ENCODE measurements at regions not wholly inside any gene's neighbourhood (a gene's known extent, or its start where the extent isn't known, plus 50 kb on each side); places are given as distances from the start of the nearest gene placed in this dataset.

DNA sequence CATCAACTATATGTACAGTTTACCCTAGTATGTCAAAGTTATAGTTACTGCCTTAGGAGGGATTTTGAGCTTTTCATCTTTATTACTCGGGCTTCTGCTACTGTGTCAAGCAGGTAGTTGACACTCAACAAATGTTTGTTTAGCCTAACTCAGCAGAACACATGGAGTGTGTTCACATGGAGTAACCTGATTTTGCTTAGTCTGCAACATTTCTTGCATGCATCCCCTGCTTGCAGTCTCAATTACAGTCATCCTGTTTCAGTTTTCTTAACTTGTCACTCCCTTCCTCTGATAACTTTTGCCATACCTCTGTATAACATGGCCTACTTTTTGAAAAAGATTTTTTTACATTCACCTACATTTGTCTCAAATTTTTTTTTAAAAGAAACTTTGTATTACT, 135.5 kb downstream of the NMUR2 start:
- DNase-seq, result no peak

DNA sequence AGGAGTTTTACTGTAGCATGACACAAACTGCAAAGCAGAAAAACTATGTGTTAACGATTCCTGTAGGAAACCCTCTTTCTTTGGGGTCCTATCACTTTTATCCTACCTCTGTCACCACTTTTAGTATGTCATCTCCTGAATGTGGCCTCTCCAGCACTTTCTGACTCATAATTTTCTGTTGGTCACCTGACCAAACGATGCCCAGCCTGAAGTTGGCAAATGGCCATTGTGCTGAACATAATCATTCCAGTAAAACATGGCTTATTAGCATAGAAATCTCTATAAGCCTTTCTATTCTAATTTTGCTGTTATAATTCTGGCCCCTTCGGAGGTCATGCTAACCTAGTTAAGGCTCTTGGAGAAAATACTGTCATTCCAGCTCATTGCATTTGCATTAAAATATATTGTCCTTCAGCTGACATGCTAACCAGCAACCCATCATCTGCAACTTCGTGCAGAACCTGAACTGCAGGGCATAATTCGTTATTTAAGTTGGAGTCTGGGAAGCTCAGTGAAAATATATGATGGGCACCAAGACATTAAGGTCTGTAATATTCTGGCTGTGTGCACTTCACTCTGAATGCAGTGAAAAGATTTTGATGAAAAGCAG, 140.3 kb downstream of the NMUR2 start:
- DNase-seq, result no peak

DNA sequence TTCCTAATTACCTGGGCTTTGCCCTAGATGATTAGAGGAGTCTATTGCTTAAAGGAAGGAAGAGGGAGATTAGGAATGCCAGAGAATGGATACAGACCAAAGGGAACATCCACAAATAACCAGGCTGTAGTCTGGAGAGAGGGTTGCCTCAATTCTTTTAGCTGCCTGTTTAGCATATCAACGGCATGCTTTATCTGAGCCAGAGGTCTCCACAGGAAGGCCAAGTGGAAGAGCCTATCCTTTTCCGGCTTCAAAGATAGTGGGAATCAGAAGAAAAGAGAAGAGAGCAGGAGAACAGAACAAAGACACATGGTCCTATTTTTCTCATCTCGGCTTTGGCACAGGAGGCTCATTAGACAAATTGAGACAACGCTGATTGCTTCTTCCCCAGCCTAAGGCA, 142.4 kb downstream of the NMUR2 start:
- no peak for DNase-seq

DNA sequence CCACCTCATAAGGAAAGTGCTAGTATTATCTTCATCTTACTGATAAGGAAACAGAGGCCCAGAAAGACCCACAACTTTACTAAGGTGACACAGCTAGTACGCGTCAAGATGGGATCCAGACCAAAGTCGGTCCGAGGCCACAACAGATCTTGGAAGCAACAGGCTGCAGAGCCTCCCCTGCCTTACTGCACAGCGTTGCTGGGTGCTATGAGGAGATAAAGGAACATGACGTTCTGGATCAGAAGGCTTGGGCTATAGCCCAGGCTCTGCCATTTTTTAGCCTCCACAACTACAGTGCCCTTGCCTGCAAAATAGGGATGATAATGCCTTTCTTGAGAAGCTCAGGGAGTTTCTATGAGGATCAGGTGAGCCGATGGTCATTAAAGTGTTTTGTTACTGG, 144.1 kb downstream of the NMUR2 start:
- DNase-seq, result no peak

DNA sequence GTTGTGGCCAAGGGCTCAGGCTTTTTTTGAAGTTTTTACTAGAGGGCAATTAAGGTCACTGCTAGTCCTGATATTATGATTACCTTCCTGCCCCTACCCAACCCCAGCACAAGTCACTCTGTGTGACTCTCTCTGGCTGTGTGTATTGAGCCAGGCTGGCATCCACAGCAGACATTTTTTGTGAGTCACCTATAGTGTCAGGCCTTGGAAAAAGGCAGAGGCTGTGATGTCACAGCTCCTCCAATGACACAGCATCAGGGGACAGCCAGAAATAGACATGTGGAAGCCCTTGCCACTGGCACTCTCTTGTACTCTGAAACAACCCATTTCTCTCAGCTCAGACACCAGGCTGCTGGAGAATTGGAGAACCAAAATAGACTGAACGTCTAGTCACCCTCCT, 145.4 kb downstream of the NMUR2 start:
- no peak for DNase-seq

DNA sequence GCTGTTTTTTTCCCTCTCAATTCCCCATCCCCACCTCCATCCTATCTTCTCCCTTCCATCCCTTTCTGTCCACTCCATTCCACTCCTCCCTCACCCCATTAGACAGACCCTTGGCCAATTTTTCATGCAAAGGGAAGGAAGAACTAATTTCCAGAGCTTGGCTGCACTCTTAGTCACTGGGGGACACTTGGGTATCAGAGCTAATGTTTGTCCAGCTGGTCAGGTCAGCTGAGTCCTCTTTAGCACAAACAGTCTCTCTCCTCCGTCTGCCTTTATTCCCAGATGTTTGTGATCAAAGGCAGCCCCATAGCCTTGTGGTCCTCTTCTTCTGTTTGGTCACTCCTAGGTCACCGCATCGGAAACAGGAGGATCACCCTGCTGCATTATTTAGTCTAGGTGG, 148.5 kb downstream of the NMUR2 start:
- no peak for DNase-seq

DNA sequence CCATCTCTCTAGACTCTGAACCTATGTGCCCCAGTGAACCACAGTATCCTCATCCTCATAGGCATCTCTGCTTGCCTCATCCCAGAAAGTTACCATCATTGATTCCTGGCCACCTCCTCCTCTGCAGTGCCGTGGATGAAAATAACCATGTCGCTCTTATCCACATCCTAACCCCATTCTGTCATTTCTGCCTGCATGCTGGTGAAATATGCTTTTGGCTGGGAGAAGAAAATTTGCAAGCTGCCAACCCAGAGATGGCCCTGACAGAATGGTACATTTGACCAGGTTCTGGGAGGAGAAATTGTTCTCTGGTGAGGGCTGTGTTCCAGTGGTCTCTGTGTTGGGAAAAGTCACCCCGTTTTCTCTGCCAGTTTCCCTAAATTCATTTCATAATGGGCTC, 149.7 kb downstream of the NMUR2 start:
- DNase-seq, result no peak

DNA sequence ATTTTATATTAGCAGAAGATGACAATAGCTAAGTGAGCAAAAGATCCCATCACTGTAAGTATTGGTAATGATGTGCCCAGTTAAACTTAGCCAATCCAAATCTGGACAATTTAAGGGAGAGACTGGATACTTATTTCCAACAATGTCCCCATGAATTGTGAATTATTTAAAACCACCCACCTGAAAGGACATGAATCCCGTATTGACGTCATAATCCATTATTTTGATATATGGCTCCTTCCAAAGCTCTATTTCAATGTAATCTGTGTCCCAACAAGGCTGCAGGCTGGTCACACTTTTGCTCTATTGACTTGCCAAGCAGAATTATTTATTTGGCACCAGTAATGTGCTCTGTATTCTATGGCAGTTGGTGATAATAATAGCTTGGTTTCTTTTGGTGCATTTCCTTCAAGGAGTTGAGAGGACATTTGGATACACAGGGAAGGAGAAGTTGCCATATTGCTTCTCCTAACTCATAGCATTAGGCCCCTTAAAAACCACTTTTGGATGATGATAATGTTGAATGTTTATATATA, 157.2 kb downstream of the NMUR2 start:
- DNase-seq, result no peak

DNA sequence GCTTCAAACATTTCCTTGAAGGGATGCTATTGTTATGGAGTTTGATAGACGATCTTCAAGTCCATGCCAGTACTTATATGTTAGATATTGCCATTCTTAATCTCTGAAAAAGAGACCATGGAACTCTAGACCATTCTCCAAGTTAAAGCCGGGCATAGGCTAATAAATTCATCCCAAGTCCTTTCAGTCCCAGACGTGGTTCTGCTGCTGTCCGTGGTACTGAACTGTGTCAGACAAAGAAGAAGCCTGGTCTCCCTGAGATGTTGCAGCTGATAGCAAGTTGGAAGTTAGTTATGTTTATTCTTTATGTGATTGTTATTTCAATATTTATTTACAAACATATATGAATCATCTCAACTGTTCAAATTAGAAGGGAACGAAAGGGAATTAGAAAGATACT, 158.7 kb downstream of the NMUR2 start:
- no peak for DNase-seq

DNA sequence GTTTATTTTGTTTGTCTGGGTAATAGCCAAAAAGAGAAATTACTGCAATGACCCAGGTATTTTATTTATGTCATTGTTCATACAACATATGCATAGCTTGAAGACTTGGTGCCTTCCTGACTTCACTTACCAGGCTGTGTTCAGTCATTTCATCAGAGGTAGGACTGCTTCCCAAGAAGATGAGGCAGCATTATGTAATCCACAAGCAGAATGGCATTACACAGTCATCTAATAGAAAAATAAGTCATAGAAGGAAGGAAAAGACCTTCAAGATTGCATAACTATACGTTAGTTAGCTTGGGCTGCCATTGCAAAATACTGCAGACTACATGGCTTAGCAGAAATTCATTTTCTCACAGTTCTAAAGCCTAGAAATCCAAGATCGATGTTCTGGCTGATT, 167.5 kb downstream of the NMUR2 start:
- no peak for DNase-seq

DNA sequence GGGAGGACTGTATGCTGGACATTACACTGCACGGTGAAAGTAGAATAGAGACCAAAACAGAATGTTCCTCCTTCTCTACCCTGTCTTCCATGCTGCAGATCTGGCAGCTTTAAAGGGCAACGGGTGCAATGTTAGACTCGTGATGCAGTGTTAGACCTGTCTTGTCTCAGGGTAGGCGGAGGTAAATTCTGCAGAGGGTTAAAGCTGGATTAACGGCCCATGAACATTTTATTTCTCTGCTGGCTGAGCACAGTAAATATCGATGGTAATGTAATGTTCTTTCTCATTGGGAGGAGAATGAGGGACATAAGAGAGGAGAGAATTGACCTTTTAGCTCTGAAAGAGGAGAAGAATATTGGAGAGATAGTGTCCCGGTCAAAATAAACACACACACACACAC, 178.9 kb downstream of the NMUR2 start:
- DNase-seq, result no peak

DNA sequence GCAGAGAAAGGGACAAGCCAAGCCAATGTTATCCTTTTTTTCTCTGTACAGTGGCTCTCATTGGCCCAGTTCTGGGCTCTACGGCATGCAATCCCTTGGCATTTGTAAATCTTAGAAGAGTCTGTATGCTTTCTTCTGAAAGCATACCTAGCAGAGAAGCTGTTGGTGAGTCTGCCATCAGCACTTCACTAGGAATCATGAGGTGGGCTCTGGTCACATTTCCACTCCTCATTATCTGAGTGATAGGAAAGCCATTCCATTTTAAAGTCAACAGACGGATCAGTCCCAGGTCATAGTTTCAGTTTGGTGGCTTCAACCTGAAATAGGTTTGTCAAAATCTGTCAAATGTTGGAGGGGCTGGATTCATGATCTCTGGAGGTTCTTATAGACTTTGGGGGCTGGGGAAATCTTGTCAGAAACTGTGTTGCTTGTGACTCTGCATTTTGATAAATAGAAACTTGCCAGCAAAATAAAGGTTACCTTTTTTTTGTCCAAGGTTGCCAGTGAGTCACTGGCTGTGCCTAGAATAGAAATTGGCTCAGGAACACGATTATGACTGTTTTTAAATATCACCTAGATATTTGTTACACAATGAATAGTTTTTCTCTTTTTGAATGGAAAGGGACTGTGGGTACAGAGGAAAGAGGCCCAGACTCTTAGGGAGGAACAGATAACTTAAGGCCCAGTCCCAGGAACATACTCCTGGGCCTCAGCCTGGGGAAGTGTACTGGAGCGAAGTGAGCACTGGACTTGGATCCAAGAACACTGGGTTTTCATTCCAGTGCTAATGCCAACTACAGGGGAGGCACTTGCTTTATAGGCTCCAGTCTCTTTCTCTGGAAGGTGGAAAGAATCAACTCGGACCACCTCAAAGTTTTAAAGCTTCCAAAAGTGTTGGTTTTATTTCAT, 183.1 kb downstream of the NMUR2 start:
- no peak for DNase-seq

DNA sequence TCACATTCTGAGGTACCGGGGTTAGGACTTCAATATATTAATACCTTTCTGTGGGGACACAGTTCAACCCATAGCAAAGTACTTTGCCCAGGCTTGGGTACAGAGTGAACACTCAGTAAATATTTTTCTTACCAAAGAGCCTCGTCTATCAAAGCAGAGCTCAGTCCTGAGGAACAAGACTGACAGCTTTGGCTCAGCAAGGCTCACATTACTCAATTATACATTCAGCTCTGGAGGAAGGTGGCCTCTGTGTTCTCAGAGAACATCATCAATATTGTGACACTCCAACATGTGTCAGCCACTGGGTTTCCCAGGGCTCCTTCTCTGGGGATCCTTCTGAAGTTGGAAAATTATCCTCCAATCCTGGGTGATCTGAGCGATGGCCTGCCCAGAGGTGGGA, 186.4 kb downstream of the NMUR2 start:
- DNase-seq, result no peak

DNA sequence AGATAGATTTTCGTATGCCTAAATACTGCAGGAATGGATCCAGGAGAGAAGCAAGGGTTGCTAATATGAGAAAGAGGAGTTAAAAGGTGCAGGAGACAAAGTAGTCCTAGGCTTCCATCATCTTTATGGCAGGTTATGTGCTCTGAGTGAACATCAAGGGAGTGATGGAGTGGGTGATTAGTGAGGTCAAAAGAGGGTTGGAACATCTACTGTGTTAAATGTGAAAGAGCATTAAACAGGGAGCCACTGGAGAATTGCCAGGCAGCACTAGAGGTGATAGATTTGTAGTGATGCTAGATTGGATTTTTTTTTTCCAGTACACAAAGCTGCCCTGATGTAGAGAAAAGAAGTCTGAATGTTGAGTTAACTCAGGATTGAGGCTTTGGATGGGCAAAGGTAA, 199.3 kb downstream of the NMUR2 start:
- no peak for DNase-seq

DNA sequence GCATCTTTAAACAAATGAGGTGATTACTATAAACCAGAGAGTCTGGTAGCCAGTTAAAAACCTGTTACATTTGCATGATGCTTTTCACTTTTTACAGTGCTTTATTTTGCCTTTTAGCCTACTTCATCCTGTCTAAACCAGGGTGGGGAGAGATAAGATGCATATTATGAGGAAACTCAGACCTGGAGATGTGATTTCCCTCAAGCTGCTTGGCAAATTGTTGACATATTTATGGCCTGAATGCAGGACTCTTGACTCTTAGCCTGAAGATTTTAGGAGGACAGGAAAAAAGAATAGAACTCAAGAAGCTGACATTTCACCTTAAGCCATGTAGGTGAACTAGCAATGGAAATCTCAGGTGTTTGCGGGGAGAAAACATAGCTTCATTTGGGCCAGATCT, 202.8 kb downstream of the NMUR2 start:
- no peak for DNase-seq

DNA sequence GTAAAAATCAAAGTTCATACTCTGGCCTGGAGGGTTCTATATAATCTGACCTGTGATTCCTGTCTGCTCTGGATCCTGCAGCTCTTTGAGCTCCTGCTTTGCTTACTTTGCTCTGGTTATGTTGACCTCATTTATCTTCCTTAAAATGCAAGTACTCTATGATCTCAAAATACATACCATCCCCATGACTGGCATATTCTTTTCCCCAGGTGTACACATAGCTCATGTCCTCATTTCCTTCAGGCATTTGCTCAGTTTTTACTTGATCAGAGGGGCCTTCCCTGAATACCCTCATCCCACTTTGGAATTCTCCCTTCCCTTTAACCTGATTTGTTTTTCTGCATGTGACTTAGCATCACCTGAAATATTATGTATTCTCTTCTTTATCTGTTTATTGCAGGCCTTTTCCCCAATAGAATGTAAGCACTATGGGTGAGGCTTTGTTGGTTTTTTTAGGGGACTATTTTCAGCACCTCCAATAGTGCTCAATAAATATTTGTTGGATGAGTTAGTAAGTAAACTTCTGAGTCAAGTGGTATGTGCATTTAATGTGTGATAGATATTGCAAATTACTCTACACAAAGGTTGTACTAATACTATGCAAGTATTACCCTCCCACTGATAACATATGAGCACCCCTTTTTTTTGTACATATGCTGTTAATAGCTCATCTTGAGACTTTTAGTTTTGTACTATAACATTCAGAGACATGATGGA, 211.5 kb downstream of the NMUR2 start:
- DNase-seq, result no peak

DNA sequence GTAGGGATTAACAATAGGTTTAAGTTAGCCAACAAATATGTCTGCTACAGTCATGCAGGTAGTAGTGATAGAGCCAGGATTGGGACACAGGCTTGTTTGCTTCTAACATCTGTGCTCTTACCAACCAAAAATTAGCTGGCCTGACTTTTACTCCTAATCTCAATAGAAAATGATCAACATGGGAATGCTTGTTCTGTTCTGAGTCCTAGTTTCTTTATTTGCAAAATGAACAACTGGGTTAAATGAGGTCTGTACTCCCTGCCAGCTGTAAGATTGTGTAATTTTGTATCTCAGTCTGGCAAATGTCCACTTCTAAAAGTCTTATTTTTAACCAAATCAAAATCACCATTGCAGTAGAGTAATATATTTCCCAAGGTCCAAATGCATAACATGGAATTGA, 216.8 kb downstream of the NMUR2 start:
- no peak for DNase-seq

DNA sequence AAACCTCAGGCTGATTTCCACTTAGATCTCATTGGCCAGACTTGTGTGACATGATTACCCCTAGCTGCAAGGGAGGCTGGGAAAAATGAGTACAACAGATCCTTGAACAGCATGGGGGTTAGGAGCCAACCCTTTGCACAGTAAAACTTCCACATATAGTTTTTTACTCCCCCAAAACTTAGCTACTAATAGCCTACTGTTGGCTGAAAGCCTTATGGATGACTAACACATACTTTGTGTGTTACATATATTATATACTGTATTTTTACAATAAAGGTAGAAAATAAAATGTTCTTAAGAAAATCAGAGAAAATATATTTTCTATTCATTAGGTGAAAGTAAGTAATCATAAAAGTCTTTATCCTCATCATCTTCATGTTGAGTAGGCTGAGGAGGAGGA, 217.4 kb downstream of the NMUR2 start:
- DNase-seq, result no peak

DNA sequence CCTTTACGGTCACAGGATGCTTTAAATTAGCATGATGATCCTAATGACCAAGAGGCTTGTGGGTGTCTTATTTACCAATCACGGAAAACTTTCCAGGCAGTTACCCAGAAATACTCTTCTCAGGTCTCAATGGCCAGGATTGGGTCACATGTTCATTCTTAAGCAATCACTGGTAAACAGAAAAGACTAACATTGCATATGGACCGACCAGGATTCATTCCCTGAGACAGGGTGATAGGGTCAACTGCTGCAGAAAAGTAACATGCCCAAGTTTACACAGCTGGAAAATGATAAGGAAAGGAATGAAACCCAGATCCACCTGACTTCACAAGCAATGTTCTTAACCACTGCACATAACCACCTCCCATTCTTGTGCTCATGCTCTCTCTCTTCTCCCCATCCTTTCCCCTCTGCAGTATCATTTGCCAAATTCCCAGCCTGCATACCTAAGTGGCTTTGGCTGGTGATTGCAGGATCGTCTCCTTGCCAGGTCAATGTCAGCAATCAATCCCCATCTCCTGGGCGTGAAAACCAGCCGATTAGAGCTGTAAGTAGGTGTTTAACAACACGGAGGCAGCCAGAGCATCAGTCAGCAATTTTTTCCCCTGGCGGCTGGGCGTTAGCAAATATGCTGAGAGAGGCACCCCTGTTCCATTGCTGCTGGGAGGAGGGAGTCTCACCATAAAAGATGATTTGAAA, 219.4 kb downstream of the NMUR2 start:
- no peak for DNase-seq

DNA sequence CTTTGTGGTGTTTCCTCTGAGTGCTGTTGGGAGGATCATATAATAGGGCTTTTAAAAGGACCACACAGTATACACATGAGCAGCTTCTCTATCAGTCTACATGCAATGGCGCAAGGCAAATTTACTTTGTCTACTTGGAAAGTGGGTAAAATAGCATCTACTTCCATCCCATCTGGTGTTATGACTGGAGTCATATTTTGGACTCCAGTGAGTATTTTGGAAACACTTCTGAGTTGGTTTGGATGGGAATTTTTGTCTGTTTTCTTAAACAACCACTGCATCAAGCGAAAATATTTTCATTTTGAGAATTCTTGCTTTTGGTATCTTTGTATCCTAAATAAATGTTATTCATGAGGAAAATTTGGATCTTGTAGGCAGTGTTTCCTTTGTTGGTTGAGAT, 220.8 kb downstream of the NMUR2 start:
- no peak for DNase-seq

DNA sequence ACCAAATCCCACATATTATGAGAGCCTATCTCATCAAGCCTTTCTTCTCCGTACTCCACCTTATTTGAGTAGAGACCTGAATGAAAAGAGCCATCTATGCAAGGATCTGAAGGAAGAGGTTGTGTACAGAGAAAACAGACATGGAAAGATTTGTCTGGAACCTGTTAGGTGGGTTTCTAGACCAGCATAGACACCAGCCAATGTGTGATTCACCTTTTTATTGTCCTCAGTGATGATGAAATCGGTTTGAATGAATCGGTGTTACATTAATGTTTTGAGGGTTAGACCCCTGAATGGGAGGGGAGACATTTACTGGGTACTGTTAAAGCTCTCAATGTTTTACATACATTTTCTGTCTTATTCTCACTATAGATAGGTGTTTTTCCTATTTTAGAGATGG, 223.6 kb downstream of the NMUR2 start:
- no peak for DNase-seq

DNA sequence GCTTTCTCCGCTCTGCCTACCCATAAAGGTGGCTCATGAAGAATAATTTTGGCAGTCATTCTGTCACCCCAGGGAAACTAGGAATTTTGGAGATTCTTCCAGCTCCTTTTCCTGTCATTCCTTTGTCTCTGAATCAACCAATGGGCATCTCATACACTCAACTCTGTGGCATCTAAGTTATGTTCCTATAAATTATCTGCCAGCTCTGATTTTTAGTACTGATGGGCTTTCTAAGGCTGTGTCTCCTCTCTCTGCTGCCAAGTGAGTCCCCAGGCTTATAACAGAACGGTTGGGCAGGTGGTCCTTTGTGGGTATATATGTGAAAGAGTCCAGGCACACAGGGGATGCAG, 226.8 kb downstream of the NMUR2 start:
- DNase-seq, result no peak

DNA sequence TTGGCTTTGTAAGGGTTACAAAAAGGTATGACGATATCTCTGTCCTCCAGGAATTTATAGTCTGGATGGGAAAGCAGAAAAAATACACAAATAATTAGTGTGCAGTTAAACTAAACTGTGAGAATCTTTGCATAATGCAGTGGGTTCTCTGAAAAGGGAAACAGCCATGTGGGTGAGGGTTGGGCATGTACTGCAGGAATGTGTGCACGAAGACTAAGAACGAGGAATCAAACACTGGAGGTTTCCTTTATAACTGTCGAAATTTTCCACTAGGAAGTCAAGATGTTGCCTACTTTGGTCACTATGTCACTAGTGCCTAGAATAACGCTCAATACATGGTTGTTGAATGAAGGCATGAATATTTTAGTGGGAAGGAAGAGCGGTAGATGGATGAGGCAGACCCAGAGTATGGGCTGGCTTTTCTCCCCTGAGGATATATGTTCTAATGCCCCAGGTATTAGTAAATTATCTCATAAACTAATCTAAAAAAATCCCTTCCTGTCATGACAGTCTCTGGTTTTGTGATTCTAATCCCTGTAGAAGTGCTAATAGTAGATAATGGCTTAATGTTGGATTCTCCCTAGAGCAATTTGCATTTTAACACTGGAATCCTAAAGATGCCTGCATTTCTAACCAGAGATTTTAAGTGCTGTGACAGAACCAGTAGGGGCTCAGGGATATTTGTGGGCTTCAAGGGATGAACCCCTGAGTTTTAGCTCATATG, 227.3 kb downstream of the NMUR2 start:
- DNase-seq, result no peak
